ENCODE measurements at regions not wholly inside any gene's neighbourhood (a gene's known extent, or its start where the extent isn't known, plus 50 kb on each side); places are given as distances from the start of the nearest gene placed in this dataset.

- TF ChIP-seq, protein P1, sequence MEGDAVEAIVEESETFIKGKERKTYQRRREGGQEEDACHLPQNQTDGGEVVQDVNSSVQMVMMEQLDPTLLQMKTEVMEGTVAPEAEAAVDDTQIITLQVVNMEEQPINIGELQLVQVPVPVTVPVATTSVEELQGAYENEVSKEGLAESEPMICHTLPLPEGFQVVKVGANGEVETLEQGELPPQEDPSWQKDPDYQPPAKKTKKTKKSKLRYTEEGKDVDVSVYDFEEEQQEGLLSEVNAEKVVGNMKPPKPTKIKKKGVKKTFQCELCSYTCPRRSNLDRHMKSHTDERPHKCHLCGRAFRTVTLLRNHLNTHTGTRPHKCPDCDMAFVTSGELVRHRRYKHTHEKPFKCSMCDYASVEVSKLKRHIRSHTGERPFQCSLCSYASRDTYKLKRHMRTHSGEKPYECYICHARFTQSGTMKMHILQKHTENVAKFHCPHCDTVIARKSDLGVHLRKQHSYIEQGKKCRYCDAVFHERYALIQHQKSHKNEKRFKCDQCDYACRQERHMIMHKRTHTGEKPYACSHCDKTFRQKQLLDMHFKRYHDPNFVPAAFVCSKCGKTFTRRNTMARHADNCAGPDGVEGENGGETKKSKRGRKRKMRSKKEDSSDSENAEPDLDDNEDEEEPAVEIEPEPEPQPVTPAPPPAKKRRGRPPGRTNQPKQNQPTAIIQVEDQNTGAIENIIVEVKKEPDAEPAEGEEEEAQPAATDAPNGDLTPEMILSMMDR (IDR thresholded peaks at IDR 0.05; ENCODE audit: poor library complexity, severe bottlenecking): no peak
- TF ChIP-seq, protein P2, sequence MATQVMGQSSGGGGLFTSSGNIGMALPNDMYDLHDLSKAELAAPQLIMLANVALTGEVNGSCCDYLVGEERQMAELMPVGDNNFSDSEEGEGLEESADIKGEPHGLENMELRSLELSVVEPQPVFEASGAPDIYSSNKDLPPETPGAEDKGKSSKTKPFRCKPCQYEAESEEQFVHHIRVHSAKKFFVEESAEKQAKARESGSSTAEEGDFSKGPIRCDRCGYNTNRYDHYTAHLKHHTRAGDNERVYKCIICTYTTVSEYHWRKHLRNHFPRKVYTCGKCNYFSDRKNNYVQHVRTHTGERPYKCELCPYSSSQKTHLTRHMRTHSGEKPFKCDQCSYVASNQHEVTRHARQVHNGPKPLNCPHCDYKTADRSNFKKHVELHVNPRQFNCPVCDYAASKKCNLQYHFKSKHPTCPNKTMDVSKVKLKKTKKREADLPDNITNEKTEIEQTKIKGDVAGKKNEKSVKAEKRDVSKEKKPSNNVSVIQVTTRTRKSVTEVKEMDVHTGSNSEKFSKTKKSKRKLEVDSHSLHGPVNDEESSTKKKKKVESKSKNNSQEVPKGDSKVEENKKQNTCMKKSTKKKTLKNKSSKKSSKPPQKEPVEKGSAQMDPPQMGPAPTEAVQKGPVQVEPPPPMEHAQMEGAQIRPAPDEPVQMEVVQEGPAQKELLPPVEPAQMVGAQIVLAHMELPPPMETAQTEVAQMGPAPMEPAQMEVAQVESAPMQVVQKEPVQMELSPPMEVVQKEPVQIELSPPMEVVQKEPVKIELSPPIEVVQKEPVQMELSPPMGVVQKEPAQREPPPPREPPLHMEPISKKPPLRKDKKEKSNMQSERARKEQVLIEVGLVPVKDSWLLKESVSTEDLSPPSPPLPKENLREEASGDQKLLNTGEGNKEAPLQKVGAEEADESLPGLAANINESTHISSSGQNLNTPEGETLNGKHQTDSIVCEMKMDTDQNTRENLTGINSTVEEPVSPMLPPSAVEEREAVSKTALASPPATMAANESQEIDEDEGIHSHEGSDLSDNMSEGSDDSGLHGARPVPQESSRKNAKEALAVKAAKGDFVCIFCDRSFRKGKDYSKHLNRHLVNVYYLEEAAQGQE (IDR thresholded peaks at IDR 0.05; ENCODE audit: borderline replicate concordance): no peak
- TF ChIP-seq RAD21 (conservative IDR thresholded peaks at IDR 0.05) (no peak), EP300 (conservative IDR thresholded peaks at IDR 0.05; ENCODE audit: poor library complexity, severe bottlenecking) (no peak)
Measured at GRCh38 chr3:195011231-195011834, 259.6 kb downstream of the XXYLT1 start.
